Esophagus squamous epithelium (tissue), 5 donors: ENCODE measurements at regions not wholly inside any gene's neighbourhood (a gene's known extent, or its start where the extent isn't known, plus 50 kb on each side); places are given as distances from the start of the nearest gene placed in this dataset.
"Not testable (repeated sequence)": the region's sequence is repeated elsewhere in the genome, so short reads cannot be mapped to it uniquely, and the experiment has no call there.

ENCODE experiments used
- DNase-seq: peaks from one replicate; lab custom pipeline; 2025; lab: John Stamatoyannopoulos, UW
- H3K27ac ChIP-seq, 4 donors: fragments of 200-600 bp; sonication (generic); one replicate each; pipeline ENCODE4 v1.5.1; 2016 to 2019; ENCODE audit warnings: mild to moderate bottlenecking in 1 of 4
- H3K27me3 ChIP-seq, 4 donors: fragments of 200-600 bp; sonication (generic); 1 replicate in 3 of 4; 2 replicates in 1 of 4; pipeline versions ENCODE4 v1.5.1 to v1.6.0; 2017 to 2021; ENCODE audit warnings: antibody characterized with exemption in 1 of 4
- H3K36me3 ChIP-seq, 3 donors: fragments of 200-600 bp; sonication (generic); one replicate each; pipeline ENCODE4 v1.5.1; 2016 to 2019
- H3K4me1 ChIP-seq, 3 donors: fragments of 200-600 bp; sonication (generic); one replicate each; pipeline ENCODE4 v1.5.1; 2017 to 2019
- H3K4me3 ChIP-seq, 4 donors: fragments of 200-600 bp; sonication (generic); 1 replicate in 3 of 4; 2 replicates in 1 of 4; pipeline ENCODE4 v1.5.1; 2016 to 2019; ENCODE audit warnings: mild to moderate bottlenecking in 2 of 4, moderate library complexity in 1 of 4
- H3K9me3 ChIP-seq, 3 donors: fragments of 200-600 bp; sonication (generic); one replicate each; pipeline ENCODE4 v1.5.1; 2016 to 2019
- POLR2A ChIP-seq, 4 donors: fragments of 450-650 bp; IDR thresholded peaks; one replicate each; pipeline ENCODE4 v1.6.1; 2017; ENCODE audit warnings: antibody characterized with exemption in 4 of 4, mild to moderate bottlenecking in 4 of 4, moderate library complexity in 3 of 4
- WGBS, 2 donors: methylation state at CpG; one replicate each; pipeline ENCODE4 v1.1.5; 2018; 5-methylcytosine and 5-hydroxymethylcytosine counted together
- intact Hi-C: fragments of 100-400 bp; cut with DNase I; formaldehyde crosslinking; loops from one replicate; pipeline ENCODE4 v1.15.0; 2022
- TF ChIP-seq, protein P1 (sequence below), 6 experiments: fragments of 450-650 bp in 4 of 6; fragments of 200-600 bp in 2 of 6; sonication (generic) in 2 of 6; IDR thresholded peaks; one replicate each; pipeline ENCODE4 v1.5.1; 2016 to 2019; ENCODE audit warnings: antibody characterized with exemption in 6 of 6, mild to moderate bottlenecking in 4 of 6, moderate library complexity in 4 of 6
- donor health status: DM: yes; HTN: yes; CAD: no.

GRCh38 chr11:35046681-35047080 is 92.3 kb upstream of the CD44 start:
- intact Hi-C loops: no loop called here
- Histone ChIP-seq H3K4me1 (peaks cover 0 to 31% (median 8%) of the 10 kb centered on the region in 3 donors), H3K9me3 (no peaks in the 10 kb centered on the region), H3K27ac (peak overlapping the region in 1 of 4 donors; percentile 43), H3K4me3 (no peak overlapping the region), H3K36me3 (no peaks in the 10 kb centered on the region), H3K27me3 (no peaks in the 10 kb centered on the region)
- TF ChIP-seq, protein P1, sequence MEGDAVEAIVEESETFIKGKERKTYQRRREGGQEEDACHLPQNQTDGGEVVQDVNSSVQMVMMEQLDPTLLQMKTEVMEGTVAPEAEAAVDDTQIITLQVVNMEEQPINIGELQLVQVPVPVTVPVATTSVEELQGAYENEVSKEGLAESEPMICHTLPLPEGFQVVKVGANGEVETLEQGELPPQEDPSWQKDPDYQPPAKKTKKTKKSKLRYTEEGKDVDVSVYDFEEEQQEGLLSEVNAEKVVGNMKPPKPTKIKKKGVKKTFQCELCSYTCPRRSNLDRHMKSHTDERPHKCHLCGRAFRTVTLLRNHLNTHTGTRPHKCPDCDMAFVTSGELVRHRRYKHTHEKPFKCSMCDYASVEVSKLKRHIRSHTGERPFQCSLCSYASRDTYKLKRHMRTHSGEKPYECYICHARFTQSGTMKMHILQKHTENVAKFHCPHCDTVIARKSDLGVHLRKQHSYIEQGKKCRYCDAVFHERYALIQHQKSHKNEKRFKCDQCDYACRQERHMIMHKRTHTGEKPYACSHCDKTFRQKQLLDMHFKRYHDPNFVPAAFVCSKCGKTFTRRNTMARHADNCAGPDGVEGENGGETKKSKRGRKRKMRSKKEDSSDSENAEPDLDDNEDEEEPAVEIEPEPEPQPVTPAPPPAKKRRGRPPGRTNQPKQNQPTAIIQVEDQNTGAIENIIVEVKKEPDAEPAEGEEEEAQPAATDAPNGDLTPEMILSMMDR (IDR thresholded peaks at IDR 0.05): no peak
- no peak for TF ChIP-seq POLR2A (IDR thresholded peaks at IDR 0.05)
- no peak for DNase-seq
- WGBS, 2 donors: 90% methylated on average over 1 of the region's 1 CpG

DNA sequence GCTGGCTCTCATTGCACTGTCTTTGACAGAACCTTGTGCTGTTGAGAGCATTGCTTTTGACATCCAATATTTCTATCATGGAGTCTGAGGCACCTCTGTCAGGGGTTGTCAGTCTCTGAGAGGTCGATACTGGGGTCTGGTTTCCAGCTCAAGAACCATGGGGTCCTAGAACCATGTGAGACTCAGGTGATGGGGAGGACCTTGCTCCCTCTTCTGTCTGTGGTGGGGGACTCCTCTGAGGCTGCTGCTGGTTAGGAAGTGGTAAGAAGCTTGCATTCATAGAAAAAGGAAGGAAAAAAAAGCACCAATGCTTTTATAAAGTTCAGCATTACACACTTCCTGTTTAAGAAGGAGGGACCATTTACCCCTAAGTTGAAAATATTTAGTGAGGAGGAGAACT is 91.8 kb upstream of the CD44 start:
- WGBS, 2 donors: 83% methylated on average over 1 of the region's 1 CpG; no CpG with 5 or more reads in 1 of the 2 donors

DNA sequence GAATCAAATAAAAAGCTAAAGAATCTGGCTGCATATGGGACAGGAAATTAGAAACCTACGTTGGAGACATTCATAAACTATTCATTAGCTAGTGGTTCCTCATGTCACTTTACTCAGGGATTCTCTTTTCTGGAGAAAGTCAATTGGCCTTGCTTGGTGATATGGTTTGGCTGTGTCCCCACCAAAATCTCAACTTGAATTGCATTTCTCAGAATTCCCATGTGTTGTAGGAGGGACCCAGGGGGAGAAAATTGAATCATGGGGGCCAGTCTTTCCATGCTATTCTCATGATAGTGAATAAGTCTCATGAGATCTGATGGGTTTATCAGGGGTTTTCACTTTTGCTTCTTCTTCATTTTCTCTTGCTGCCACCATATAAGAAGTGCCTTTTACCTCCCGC is 91.2 kb upstream of the CD44 start:
- H3K36me3 ChIP-seq: no peaks in the 10 kb centered on the region
- no peaks in the 10 kb centered on the region for H3K9me3 ChIP-seq
- intact Hi-C loops: no loop called here
- 52 to 85% methylated on average over 2 of the region's 2 CpGs for WGBS, 2 donors
- H3K27me3 ChIP-seq: no peaks in the 10 kb centered on the region
- peak overlapping the region in 2 of 4 donors; percentile 15 to 28 for H3K27ac ChIP-seq
- H3K4me1 ChIP-seq: peaks cover 0 to 31% (median 8%) of the 10 kb centered on the region in 3 donors
- TF ChIP-seq, protein P1 (IDR thresholded peaks at IDR 0.05): no peak
- no peak for TF ChIP-seq POLR2A (IDR thresholded peaks at IDR 0.05)
- H3K4me3 ChIP-seq: no peak overlapping the region
- no peak for DNase-seq

More for the DNA sequence above, 91.8 kb upstream of the CD44 start:
- peak overlapping the region in 1 of 4 donors; percentile 43 for H3K27ac ChIP-seq
- peak in 1 of 4 donors; percentile 18 for TF ChIP-seq POLR2A (IDR thresholded peaks at IDR 0.05)
- TF ChIP-seq, protein P1 (IDR thresholded peaks at IDR 0.05): no peak
- H3K36me3 ChIP-seq: no peaks in the 10 kb centered on the region
- H3K4me3 ChIP-seq: no peak overlapping the region
- no peaks in the 10 kb centered on the region for H3K27me3 ChIP-seq
- H3K4me1 ChIP-seq: peaks cover 0 to 31% (median 8%) of the 10 kb centered on the region in 3 donors
- intact Hi-C loops: no loop called here
- no peaks in the 10 kb centered on the region for H3K9me3 ChIP-seq
- DNase-seq: no peak

DNA sequence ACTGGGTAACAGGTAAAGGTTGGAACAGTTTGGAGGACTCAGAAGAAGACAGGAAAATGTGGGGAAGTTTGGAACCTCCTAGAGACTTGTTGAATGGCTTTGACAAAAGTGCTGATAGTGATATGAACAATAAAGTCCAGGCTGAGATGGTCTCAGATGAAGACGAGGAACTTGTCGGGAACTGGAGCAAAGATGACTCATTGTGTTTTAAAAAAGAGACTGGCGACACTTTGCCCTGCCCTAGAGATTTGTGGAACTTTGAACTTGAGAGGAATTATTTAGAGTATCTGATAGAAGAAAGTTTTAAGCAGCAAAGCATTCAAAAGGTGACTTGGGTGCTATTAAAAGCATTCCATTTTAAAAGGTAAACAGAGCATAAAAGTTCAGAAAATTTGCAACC is 90.6 kb upstream of the CD44 start:
- not testable (repeated sequence) for H3K27ac ChIP-seq

GRCh38 chr11:35049859-35050531 is 89.0 kb upstream of the CD44 start:
- intact Hi-C loops: no loop called here
- Histone ChIP-seq H3K9me3 (no peaks in the 10 kb centered on the region), H3K4me3 (no peak overlapping the region), H3K27me3 (no peaks in the 10 kb centered on the region), H3K27ac (no peak overlapping the region), H3K36me3 (no peaks in the 10 kb centered on the region), H3K4me1 (peaks cover 0 to 16% (median 8%) of the 10 kb centered on the region in 3 donors)
- TF ChIP-seq, protein P1 (IDR thresholded peaks at IDR 0.05): no peak
- no peak for TF ChIP-seq POLR2A (IDR thresholded peaks at IDR 0.05)
- WGBS, 2 donors: 63 to 74% methylated on average over 4 of the region's 4 CpGs
- DNase-seq: no peak

More for the DNA sequence above, 90.6 kb upstream of the CD44 start:
- DNase-seq, H3K9me3 ChIP-seq, H3K36me3 ChIP-seq, intact Hi-C loops, H3K4me3 ChIP-seq, H3K27me3 ChIP-seq: not testable (repeated sequence)
- peaks cover 0 to 31% (median 8%) of the 10 kb centered on the region in 3 donors for H3K4me1 ChIP-seq
- WGBS, 2 donors: 23% methylated on average over 3 of the region's 3 CpGs
